ENCODE measurements at regions not wholly inside any gene's neighbourhood (a gene's known extent, or its start where the extent isn't known, plus 50 kb on each side); places are given as distances from the start of the nearest gene placed in this dataset.
"Not testable (repeated sequence)": the region's sequence is repeated elsewhere in the genome, so short reads cannot be mapped to it uniquely, and the experiment has no call there.

GRCh38 chr7:29684151-29684786 lies 120.6 kb downstream of the PRR15 start:
- Histone ChIP-seq H3K4me3 (peak overlapping the region; percentile 47 to 95 (median 74)), H3K27ac (peak overlapping the region; percentile 85 to 98 (median 96))
- not testable (repeated sequence) for H3K4me1 ChIP-seq, H3K9me3 ChIP-seq, H3K36me3 ChIP-seq, DNase-seq, H3K27me3 ChIP-seq
- TF ChIP-seq, protein P1, sequence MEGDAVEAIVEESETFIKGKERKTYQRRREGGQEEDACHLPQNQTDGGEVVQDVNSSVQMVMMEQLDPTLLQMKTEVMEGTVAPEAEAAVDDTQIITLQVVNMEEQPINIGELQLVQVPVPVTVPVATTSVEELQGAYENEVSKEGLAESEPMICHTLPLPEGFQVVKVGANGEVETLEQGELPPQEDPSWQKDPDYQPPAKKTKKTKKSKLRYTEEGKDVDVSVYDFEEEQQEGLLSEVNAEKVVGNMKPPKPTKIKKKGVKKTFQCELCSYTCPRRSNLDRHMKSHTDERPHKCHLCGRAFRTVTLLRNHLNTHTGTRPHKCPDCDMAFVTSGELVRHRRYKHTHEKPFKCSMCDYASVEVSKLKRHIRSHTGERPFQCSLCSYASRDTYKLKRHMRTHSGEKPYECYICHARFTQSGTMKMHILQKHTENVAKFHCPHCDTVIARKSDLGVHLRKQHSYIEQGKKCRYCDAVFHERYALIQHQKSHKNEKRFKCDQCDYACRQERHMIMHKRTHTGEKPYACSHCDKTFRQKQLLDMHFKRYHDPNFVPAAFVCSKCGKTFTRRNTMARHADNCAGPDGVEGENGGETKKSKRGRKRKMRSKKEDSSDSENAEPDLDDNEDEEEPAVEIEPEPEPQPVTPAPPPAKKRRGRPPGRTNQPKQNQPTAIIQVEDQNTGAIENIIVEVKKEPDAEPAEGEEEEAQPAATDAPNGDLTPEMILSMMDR (IDR thresholded peaks at IDR 0.05) = peak in 1 of 6 experiments; percentile 4

GRCh38 chr7:29684787-29685650 lies 121.3 kb upstream of the WIPF3 start:
- peak; percentile 7 to 31 for TF ChIP-seq POLR2A (IDR thresholded peaks at IDR 0.05)
- TF ChIP-seq, protein P1 (IDR thresholded peaks at IDR 0.05) = peak in 1 of 6 experiments; percentile 13
- H3K27ac ChIP-seq = peak overlapping the region; percentile 85 to 98 (median 96)
- H3K4me1 ChIP-seq = peaks cover 0 to 4% (median 0%) of the 10 kb centered on the region in 4 donors
- DNase-seq = peak; percentile 56 to 85 (median 83)
- H3K36me3 ChIP-seq = no peaks in the 10 kb centered on the region
- H3K4me3 ChIP-seq = peak overlapping the region; percentile 47 to 95 (median 74)
- H3K9me3 ChIP-seq = no peaks in the 10 kb centered on the region
- H3K27me3 ChIP-seq = no peaks in the 10 kb centered on the region

DNA sequence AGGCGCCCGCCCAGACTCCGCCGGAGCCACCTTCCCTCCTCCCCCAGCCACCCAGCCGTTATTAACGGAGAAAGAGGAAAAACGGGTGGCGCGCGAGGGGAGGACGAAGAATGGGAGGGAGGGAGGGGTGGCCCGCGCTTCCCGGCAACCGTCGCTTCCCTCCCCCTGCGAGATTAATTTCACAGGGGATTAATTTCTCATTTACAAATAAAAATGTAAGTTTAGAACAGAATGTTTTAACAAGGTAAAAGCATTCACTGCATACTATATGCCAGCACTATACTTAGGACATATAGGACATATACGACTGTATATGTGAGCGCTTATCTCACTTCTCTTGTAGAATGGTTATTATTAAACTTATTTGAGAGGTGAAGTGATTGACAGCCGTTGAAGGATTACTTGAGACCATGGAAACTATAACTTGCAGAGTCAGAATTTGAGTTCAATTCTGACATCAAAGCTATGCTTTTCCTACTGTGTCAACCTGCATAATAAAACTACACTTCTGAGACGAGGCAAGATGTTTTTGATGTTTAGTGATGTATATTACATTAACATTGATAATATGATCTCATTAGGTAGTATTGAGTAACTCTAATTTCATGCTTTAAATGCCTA lies 120.5 kb upstream of the WIPF3 start:
- not testable (repeated sequence) for DNase-seq, H3K27me3 ChIP-seq, H3K4me1 ChIP-seq, H3K36me3 ChIP-seq, H3K9me3 ChIP-seq
- peak overlapping the region; percentile 47 to 95 (median 74) for H3K4me3 ChIP-seq
- peak overlapping the region; percentile 85 to 98 (median 96) for H3K27ac ChIP-seq

DNA sequence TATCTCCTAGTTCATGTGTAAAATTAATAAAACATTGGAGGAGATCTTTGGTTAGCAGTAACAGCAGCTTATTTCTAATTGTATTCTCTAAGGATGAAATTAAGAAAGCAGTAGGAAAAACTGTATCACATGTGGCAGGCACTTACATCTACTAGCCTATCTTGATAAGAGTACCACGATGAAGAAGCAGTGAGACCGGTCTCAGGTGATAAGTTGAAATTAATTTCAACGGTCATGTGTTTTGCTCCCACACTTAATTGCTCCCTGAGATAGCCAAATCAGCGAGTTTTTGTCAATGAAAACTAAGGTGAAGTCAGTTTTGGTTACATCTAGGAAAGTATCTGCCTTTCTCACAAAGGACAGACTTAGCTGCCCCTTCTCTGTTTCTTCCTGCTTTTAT lies 115.8 kb upstream of the WIPF3 start:
- not testable (repeated sequence) for H3K27me3 ChIP-seq, H3K4me1 ChIP-seq, H3K9me3 ChIP-seq, H3K27ac ChIP-seq, H3K4me3 ChIP-seq, H3K36me3 ChIP-seq, DNase-seq

DNA sequence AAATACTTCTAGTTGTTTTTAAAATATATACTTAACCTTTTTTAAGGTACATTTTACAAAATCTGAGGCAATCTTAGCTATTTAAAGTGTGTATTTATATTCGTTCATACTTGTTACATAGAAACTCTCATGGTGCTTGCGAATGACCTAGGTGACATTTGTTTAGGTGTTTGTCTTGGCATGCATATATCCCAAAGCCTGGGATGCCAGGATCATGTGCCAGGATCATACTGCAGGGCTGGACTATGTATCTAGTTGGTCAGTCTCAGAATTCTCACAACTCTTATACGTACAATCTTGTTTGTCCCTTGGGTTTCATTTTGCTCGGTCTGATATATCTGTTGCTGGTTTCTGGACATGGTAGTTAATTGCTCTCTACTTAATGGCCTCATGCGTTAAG lies 109.9 kb upstream of the WIPF3 start:
- DNase-seq, H3K4me3 ChIP-seq, H3K4me1 ChIP-seq, H3K36me3 ChIP-seq, H3K27ac ChIP-seq, H3K27me3 ChIP-seq, H3K9me3 ChIP-seq: not testable (repeated sequence)

DNA sequence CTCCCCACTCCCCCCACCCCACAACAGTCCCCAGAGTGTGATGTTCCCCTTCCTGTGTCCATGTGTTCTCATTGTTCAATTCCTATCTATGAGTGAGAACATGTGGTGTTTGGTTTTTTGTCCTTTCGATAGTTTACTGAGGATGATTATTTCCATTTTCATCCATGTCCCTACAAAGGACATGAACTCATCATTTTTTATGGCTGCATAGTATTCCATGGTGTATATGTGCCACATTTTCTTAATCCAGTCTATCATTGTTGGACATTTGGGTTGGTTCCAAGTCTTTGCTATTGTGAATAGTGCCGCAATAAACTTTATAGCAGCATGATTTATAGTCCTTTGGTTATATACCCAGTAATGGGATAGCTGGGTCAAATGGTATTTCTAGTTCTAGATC lies 106.6 kb upstream of the WIPF3 start:
- not testable (repeated sequence) for H3K27ac ChIP-seq, H3K4me1 ChIP-seq, H3K4me3 ChIP-seq, H3K9me3 ChIP-seq, DNase-seq, H3K27me3 ChIP-seq, H3K36me3 ChIP-seq

DNA sequence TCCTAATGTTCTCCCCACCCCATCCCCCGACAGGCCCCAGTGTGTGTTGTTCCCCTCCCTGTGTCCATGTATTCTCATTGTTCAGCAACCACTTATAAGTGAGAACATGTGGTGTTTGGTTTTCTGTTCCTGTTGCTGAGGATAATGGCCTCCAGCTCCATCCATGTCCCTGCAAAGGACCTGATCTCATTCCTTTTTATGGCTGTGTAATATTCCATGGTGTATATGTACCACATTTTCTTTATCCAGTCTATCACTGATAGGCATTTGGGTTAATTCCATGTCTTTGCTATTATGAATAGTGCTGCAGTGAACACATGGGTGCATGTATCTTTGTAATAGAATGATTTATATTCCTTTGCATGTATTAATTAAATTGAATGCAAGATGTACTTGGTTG lies 104.8 kb upstream of the WIPF3 start:
- not testable (repeated sequence) for DNase-seq, H3K27me3 ChIP-seq, H3K9me3 ChIP-seq, H3K4me3 ChIP-seq, H3K36me3 ChIP-seq, H3K27ac ChIP-seq, H3K4me1 ChIP-seq

- not testable (repeated sequence) for H3K4me3 ChIP-seq, H3K27me3 ChIP-seq, H3K9me3 ChIP-seq, H3K4me1 ChIP-seq, DNase-seq, H3K36me3 ChIP-seq, H3K27ac ChIP-seq
Measured at GRCh38 chr7:29703830-29704229, 102.5 kb upstream of the WIPF3 start.

DNA sequence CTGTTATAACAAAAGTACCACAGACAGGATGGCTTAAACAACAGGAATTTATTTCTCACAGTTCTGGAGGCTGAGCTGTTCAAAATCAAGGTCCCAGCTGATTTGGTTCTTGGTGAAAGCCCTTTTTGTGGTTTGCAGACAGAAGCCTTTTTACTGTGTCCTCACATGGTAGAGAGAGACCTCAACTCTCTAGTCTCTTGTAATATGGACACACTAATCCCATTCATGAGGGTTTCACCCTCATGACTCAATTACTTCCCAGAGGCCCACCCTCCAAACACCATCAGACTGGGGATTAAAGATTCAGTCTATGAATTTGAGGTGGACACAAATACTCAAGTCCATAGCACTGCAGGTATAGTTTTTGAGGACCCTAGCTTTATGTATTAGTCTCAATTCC lies 97.3 kb upstream of the WIPF3 start:
- DNase-seq, H3K36me3 ChIP-seq, H3K27me3 ChIP-seq, H3K4me1 ChIP-seq, H3K9me3 ChIP-seq, H3K4me3 ChIP-seq, H3K27ac ChIP-seq: not testable (repeated sequence)

GRCh38 chr7:29723127-29723526 lies 83.2 kb upstream of the WIPF3 start:
- H3K4me3 ChIP-seq, H3K27me3 ChIP-seq, H3K4me1 ChIP-seq, DNase-seq, H3K9me3 ChIP-seq, H3K27ac ChIP-seq, H3K36me3 ChIP-seq: not testable (repeated sequence)

Data from Peyer's patch (tissue), 4 donors.